IMR-90 (cell line): ENCODE measurements at regions not wholly inside any gene's neighbourhood (a gene's known extent, or its start where the extent isn't known, plus 50 kb on each side); places are given as distances from the start of the nearest gene placed in this dataset.

Source experiments
- ATAC-seq: fragments of 200-7000 bp; cut with Tn5 transposase; 2 replicates; pipeline ENCODE4 v1.9.1; 2020; ENCODE audit warnings: low read depth, mild to moderate bottlenecking, moderate library complexity
- BruUV-seq: library from RNA; stranded (reverse); fragments of 400-500 nt; replicated peaks from 2 replicates; lab custom pipeline; 2021; lab: Mats Ljungman, UMichigan
- CTCF ChIA-PET: fragments of 300-600 bp; formaldehyde crosslinking; extraction: SDS; loops from one replicate; lab custom pipeline; 2021; ENCODE audit warnings: antibody characterized with exemption; lab: Yijun Ruan, JAX
- POLR2A ChIA-PET: fragments of 300-600 bp; sonication (Branson Sonifier 250); formaldehyde crosslinking; loops from one replicate; lab custom pipeline; 2022; ENCODE audit warnings: antibody characterized with exemption; ENCODE audit not compliant: unreplicated experiment; lab: Charles Lee
- DNase-seq: peaks from one replicate; pipeline ENCODE4 v3.0.0; 2013
- H2AFZ ChIP-seq: replicated peaks from 2 replicates; pipeline ENCODE3; 2013; ENCODE audit warnings: low read length, mild to moderate bottlenecking; ENCODE audit not compliant: poor library complexity
- H2AK5ac ChIP-seq: 2 replicates; pipeline ENCODE4 v1.6.1; 2013; ENCODE audit warnings: low read depth, low read length, inconsistent platforms
- H2AK9ac ChIP-seq: replicated peaks from 2 replicates; pipeline ENCODE3; 2013; ENCODE audit warnings: mild to moderate bottlenecking, low read depth, low read length, moderate library complexity; ENCODE audit not compliant: poor library complexity
- H2BK120ac ChIP-seq: 2 replicates; pipeline ENCODE4 v1.6.1; 2013; ENCODE audit warnings: low read depth, low read length, inconsistent platforms
- H2BK15ac ChIP-seq: 3 replicates; pipeline ENCODE4 v1.6.1; 2013; ENCODE audit warnings: low read depth, low read length, inconsistent platforms
- H2BK20ac ChIP-seq: 2 replicates; pipeline ENCODE4 v1.6.1; 2013; ENCODE audit warnings: low read depth, mild to moderate bottlenecking, inconsistent platforms, low read length, moderate library complexity
- H2BK5ac ChIP-seq: 2 replicates; pipeline ENCODE4 v1.6.1; 2013; ENCODE audit warnings: mild to moderate bottlenecking, low read depth, low read length, inconsistent platforms; ENCODE audit not compliant: poor library complexity, severe bottlenecking
- H3K14ac ChIP-seq: replicated peaks from 2 replicates; pipeline ENCODE4 v1.6.1; 2013; ENCODE audit warnings: low read depth, low read length, inconsistent platforms
- H3K18ac ChIP-seq: 2 replicates; pipeline ENCODE4 v1.6.1; 2013; ENCODE audit warnings: low read depth, low read length, control low read depth
- H3K23ac ChIP-seq: 2 replicates; pipeline ENCODE4 v1.6.1; 2013; ENCODE audit warnings: low read depth, low read length, inconsistent platforms
- H3K27ac ChIP-seq: 2 replicates; pipeline ENCODE4 v1.5.1; 2013; ENCODE audit warnings: mild to moderate bottlenecking, control low read depth, low read length; ENCODE audit not compliant: insufficient read depth
- H3K27me3 ChIP-seq: 2 replicates; pipeline ENCODE4 v1.6.1; 2013; ENCODE audit warnings: low read length; ENCODE audit not compliant: control insufficient read depth, insufficient read depth
- H3K36me3 ChIP-seq: 2 replicates; pipeline ENCODE4 v1.6.1; 2013; ENCODE audit warnings: low read length, mixed read lengths; ENCODE audit not compliant: control insufficient read depth, insufficient read depth
- H3K4ac ChIP-seq: 2 replicates; pipeline ENCODE4 v1.6.1; 2013; ENCODE audit warnings: low read depth, low read length, inconsistent platforms
- H3K4me1 ChIP-seq: 2 replicates; pipeline ENCODE4 v1.6.1; 2013; ENCODE audit warnings: low read length, mixed read lengths; ENCODE audit not compliant: control insufficient read depth, insufficient read depth
- H3K4me2 ChIP-seq: 2 replicates; pipeline ENCODE4 v1.6.1; 2013; ENCODE audit warnings: low read depth, mild to moderate bottlenecking, control low read depth, low read length, moderate library complexity
- H3K4me3 ChIP-seq: 2 replicates; pipeline ENCODE4 v1.5.1; 2013; ENCODE audit warnings: low read depth, mild to moderate bottlenecking, control low read depth, low read length, moderate library complexity; ENCODE audit not compliant: insufficient read depth
- H3K56ac ChIP-seq: 2 replicates; pipeline ENCODE4 v1.6.1; 2013; ENCODE audit warnings: low read length, inconsistent platforms; ENCODE audit not compliant: insufficient read depth; ENCODE audit errors: extremely low read depth
- H3K79me1 ChIP-seq, 2 experiments: 2 replicates each; pipeline ENCODE4 v1.6.1; 2013; ENCODE audit warnings: low read length in 2 of 2, inconsistent platforms in 1 of 2, low read depth in 1 of 2
- H3K9ac ChIP-seq: 2 replicates; pipeline ENCODE4 v1.6.1; 2013; ENCODE audit warnings: low read depth, low read length, control low read depth
- H3K9me1 ChIP-seq: 2 replicates; pipeline ENCODE4 v1.6.1; 2013; ENCODE audit warnings: low read length, inconsistent platforms; ENCODE audit not compliant: insufficient read depth
- H3K9me3 ChIP-seq: 2 replicates; pipeline ENCODE4 v1.6.1; 2013; ENCODE audit warnings: low read length; ENCODE audit not compliant: control insufficient read depth, insufficient read depth
- H4K20me1 ChIP-seq: 2 replicates; pipeline ENCODE4 v1.6.1; 2013; ENCODE audit warnings: low read length, inconsistent platforms; ENCODE audit not compliant: insufficient read depth
- H4K5ac ChIP-seq: 2 replicates; pipeline ENCODE4 v1.6.1; 2013; ENCODE audit warnings: mild to moderate bottlenecking, low read depth, low read length, control low read depth
- H4K8ac ChIP-seq, 2 experiments: 2 replicates each; pipeline ENCODE4 v1.6.1; 2013; ENCODE audit warnings: low read depth in 2 of 2, low read length in 2 of 2, control low read depth in 1 of 2, inconsistent platforms in 1 of 2
- H4K91ac ChIP-seq: 2 replicates; pipeline ENCODE4 v1.6.1; 2013; ENCODE audit warnings: low read depth, low read length, inconsistent platforms; ENCODE audit not compliant: insufficient read depth
- BHLHE40 ChIP-seq: fragments of 150-350 bp; IDR thresholded peaks from 2 replicates; pipeline ENCODE4 v1.6.1; 2016; ENCODE audit warnings: mild to moderate bottlenecking, low read depth, low read length
- CEBPB ChIP-seq: IDR thresholded peaks from 2 replicates; pipeline ENCODE4 v1.6.1; 2012; ENCODE audit warnings: low read depth, low read length, improper control_type of control experiment
- CHD1 ChIP-seq: IDR thresholded peaks from 2 replicates; pipeline ENCODE4 v1.6.1; 2012; ENCODE audit warnings: low read depth, low read length, improper control_type of control experiment
- FOS ChIP-seq: fragments of 150-350 bp; IDR thresholded peaks from 2 replicates; pipeline ENCODE4 v1.6.1; 2016; ENCODE audit warnings: low read depth, low read length
- MAFK ChIP-seq: IDR thresholded peaks from 2 replicates; pipeline ENCODE4 v1.6.1; 2012; ENCODE audit warnings: low read depth, low read length, improper control_type of control experiment
- MAZ ChIP-seq: IDR thresholded peaks from 2 replicates; pipeline ENCODE4 v1.6.1; 2012; ENCODE audit warnings: low read depth, mild to moderate bottlenecking, low read length, improper control_type of control experiment, moderate library complexity, borderline replicate concordance
- MXI1 ChIP-seq: IDR thresholded peaks from 2 replicates; pipeline ENCODE4 v1.6.1; 2012; ENCODE audit warnings: low read depth, mild to moderate bottlenecking, low read length, moderate library complexity, borderline replicate concordance
- NFE2L2 ChIP-seq: fragments of 150-350 bp; IDR thresholded peaks from 2 replicates; pipeline ENCODE4 v1.6.1; 2016; ENCODE audit warnings: low read depth, mild to moderate bottlenecking, low read length
- POLR2A ChIP-seq: IDR thresholded peaks from 2 replicates; pipeline ENCODE4 v1.6.1; 2012; ENCODE audit warnings: mild to moderate bottlenecking, low read depth, low read length
- RAD21 ChIP-seq: IDR thresholded peaks from 2 replicates; pipeline ENCODE4 v1.6.1; 2012; ENCODE audit warnings: low read length, improper control_type of control experiment
- RCOR1 ChIP-seq: IDR thresholded peaks from 2 replicates; pipeline ENCODE4 v1.6.1; 2012; ENCODE audit warnings: mild to moderate bottlenecking, low read length, improper control_type of control experiment; ENCODE audit not compliant: insufficient replicate concordance
- RFX5 ChIP-seq: IDR thresholded peaks from 2 replicates; pipeline ENCODE4 v1.8.0; 2012; ENCODE audit warnings: low read depth, mild to moderate bottlenecking, low read length, moderate library complexity
- SMC3 ChIP-seq: fragments of 150-350 bp; IDR thresholded peaks from 2 replicates; pipeline ENCODE4 v1.6.1; 2016; ENCODE audit warnings: low read depth, mild to moderate bottlenecking, antibody characterized with exemption, low read length, moderate library complexity
- USF2 ChIP-seq: fragments of 150-350 bp; IDR thresholded peaks from 2 replicates; pipeline ENCODE4 v1.6.1; 2017; ENCODE audit warnings: mild to moderate bottlenecking, antibody characterized with exemption, low read length, low read depth
- WGBS, 2 experiments: methylation state at CpG; one replicate each; pipeline versions ENCODE4 v1.1.5 to v1.1.7; 2013; ENCODE audit warnings: missing lambda C conversion rate in 2 of 2; ENCODE audit not compliant: insufficient read length in 1 of 2; ENCODE audit errors: extremely low coverage in 2 of 2; 5-methylcytosine and 5-hydroxymethylcytosine counted together
- dilution Hi-C: fragments of 300-500 bp; cut with HindIII; formaldehyde crosslinking; loops from one replicate; pipeline ENCODE4 v1.14.3; 2018; ENCODE audit warnings: low sequenced_read_pairs; ENCODE audit not compliant: unreplicated experiment
- in situ Hi-C: fragments of 300-500 bp; cut with MboI; formaldehyde crosslinking; loops from 3 replicates; pipeline ENCODE4 v1.14.3; 2019; ENCODE audit warnings: low sequenced_read_pairs, inconsistent platforms, mixed read lengths
- intact Hi-C: fragments of 100-400 bp; cut with micrococcal nuclease; formaldehyde crosslinking; loops from 2 replicates; pipeline ENCODE4 v1.10.0; 2022
- TF ChIP-seq, protein P1 (sequence below): conservative IDR thresholded peaks from 2 replicates; pipeline ENCODE4 v1.5.1; 2012; ENCODE audit warnings: mild to moderate bottlenecking, low read depth, low read length, improper control_type of control experiment
- TF ChIP-seq, protein P2 (sequence below): fragments of 150-350 bp; IDR thresholded peaks from 2 replicates; pipeline ENCODE4 v1.6.1; 2016; ENCODE audit warnings: low read depth, mild to moderate bottlenecking, low read length, moderate library complexity, borderline replicate concordance

DNA sequence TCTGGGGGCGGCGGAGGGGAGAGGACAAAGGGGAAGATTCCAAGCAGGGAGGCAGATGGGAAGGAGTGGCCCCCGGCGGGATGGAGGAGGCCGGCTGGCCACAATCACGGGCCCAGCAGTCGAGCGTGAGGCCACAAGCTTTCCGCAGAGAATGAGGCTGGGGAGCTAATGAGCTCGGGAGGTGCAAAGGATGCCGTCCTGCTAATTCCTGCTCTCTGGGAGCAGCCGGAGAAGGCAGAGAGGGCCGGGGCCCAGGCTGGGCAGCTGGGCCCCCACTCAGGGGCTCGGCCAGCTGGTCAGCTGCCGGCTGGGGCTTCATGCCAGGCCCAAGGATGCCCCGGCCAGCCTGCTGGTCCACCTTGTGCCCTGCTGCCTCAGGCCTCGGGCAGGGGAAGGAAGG lies 98.1 kb upstream of the LHX5 start:
- ChIA-PET POLR2A (no interaction called here), CTCF (no interaction called here)
- no peak overlapping the region for H3K27ac ChIP-seq
- no peak overlapping the region for H3K14ac ChIP-seq
- no peak overlapping the region for H3K9ac ChIP-seq
- H3K9me3 ChIP-seq, result no peaks in the 10 kb centered on the region
- H3K79me1 ChIP-seq, result no peaks in the 10 kb centered on the region
- intact Hi-C loops, result no loop called here
- H4K91ac ChIP-seq, result no peak overlapping the region
- DNase-seq, result no peak
- H2AK9ac ChIP-seq, result no peak overlapping the region
- H2AFZ ChIP-seq, result no peak overlapping the region
- H3K27me3 ChIP-seq, result no peaks in the 10 kb centered on the region
- no peak overlapping the region for H2AK5ac ChIP-seq
- 13% methylated on average over 3 of the region's 17 CpGs; no CpG with 5 or more reads in 1 of the 2 experiments for WGBS, 2 experiments
- H4K5ac ChIP-seq, result no peak overlapping the region
- no peak for TF ChIP-seq NFE2L2
- no peak for TF ChIP-seq RFX5
- TF ChIP-seq, protein P1, sequence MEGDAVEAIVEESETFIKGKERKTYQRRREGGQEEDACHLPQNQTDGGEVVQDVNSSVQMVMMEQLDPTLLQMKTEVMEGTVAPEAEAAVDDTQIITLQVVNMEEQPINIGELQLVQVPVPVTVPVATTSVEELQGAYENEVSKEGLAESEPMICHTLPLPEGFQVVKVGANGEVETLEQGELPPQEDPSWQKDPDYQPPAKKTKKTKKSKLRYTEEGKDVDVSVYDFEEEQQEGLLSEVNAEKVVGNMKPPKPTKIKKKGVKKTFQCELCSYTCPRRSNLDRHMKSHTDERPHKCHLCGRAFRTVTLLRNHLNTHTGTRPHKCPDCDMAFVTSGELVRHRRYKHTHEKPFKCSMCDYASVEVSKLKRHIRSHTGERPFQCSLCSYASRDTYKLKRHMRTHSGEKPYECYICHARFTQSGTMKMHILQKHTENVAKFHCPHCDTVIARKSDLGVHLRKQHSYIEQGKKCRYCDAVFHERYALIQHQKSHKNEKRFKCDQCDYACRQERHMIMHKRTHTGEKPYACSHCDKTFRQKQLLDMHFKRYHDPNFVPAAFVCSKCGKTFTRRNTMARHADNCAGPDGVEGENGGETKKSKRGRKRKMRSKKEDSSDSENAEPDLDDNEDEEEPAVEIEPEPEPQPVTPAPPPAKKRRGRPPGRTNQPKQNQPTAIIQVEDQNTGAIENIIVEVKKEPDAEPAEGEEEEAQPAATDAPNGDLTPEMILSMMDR, result no peak
- no peak for TF ChIP-seq RAD21
- no peak for TF ChIP-seq USF2
- TF ChIP-seq MXI1, result no peak
- TF ChIP-seq POLR2A, result no peak
- TF ChIP-seq, protein P2, sequence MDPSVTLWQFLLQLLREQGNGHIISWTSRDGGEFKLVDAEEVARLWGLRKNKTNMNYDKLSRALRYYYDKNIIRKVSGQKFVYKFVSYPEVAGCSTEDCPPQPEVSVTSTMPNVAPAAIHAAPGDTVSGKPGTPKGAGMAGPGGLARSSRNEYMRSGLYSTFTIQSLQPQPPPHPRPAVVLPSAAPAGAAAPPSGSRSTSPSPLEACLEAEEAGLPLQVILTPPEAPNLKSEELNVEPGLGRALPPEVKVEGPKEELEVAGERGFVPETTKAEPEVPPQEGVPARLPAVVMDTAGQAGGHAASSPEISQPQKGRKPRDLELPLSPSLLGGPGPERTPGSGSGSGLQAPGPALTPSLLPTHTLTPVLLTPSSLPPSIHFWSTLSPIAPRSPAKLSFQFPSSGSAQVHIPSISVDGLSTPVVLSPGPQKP, result no peak
- no peak for TF ChIP-seq MAZ
- TF ChIP-seq RCOR1, result no peak
- no peak for TF ChIP-seq FOS
- TF ChIP-seq BHLHE40, result no peak
- no peak for TF ChIP-seq MAFK
- TF ChIP-seq SMC3, result no peak
- no peak for TF ChIP-seq CEBPB
- no peak for TF ChIP-seq CHD1
- dilution Hi-C loops, result no loop called here
- H3K23ac ChIP-seq, result no peak overlapping the region
- H3K9me1 ChIP-seq, result no peaks in the 10 kb centered on the region
- no peak overlapping the region for H3K4ac ChIP-seq
- no peaks in the 10 kb centered on the region for H4K20me1 ChIP-seq
- no peaks in the 10 kb centered on the region for H3K36me3 ChIP-seq
- in situ Hi-C loops, result no loop called here
- H4K8ac ChIP-seq, result no peak overlapping the region
- H3K18ac ChIP-seq, result no peak overlapping the region
- H2BK15ac ChIP-seq, result no peak overlapping the region
- no peak overlapping the region for H3K56ac ChIP-seq
- BruUV-seq, result no TSS peak
- no peak overlapping the region for H3K4me3 ChIP-seq
- H2BK120ac ChIP-seq, result no peak overlapping the region
- no peak overlapping the region for H2BK20ac ChIP-seq
- no peak for ATAC-seq
- H3K4me1 ChIP-seq, result no peaks in the 10 kb centered on the region
- H2BK5ac ChIP-seq, result no peak overlapping the region
- H3K4me2 ChIP-seq, result no peak overlapping the region
